ENCODE measurements at regions not wholly inside any gene's neighbourhood (a gene's known extent, or its start where the extent isn't known, plus 50 kb on each side); places are given as distances from the start of the nearest gene placed in this dataset.

DNA sequence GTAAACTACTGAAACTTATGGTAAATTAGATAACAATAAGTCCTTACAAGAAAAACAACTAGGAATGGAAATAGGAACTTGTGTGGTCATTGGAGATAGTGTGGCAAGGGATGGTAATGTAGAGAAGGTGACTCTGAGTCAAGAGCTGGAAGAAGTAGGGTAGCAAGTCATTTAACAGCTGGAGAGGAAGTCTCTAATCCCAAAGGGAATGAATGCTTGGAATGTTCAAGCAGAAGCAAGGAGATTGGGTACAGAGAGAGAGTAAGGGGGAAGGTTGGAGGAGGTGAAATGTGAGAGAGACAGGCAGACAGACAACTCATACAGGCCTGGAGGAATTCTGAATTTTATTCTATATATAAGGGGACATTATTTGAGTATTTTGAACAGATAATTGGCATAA is 260.6 kb upstream of the MAD2L1 start:
- H3K36me3 Mint-ChIP-seq (ENCODE audit: low read depth), result no peaks in the 10 kb centered on the region
- no peak overlapping the region for H3K4me2 ChIP-seq
- H3K4me3 ChIP-seq, result no peak overlapping the region
- peak; percentile 95 for ATAC-seq
- no peaks in the 10 kb centered on the region for H3F3A ChIP-seq (replicated peaks; ENCODE audit: low read depth)
- no peak overlapping the region for H3K27ac Mint-ChIP-seq
- H3K4me3 Mint-ChIP-seq, result no peak overlapping the region
- no peak overlapping the region for H3K27ac ChIP-seq (ENCODE audit: low read depth)
- H3K79me2 ChIP-seq (replicated peaks; ENCODE audit: insufficient read depth), result no peaks in the 10 kb centered on the region
- no peaks in the 10 kb centered on the region for H3K36me3 ChIP-seq (ENCODE audit: insufficient read depth)
- DNase-seq (ENCODE audit: low spot score), result peak; percentile 70
- TF ChIP-seq ZNF462 (CRISPR knock-in tag; IDR thresholded peaks at IDR 0.05) (peak; percentile 98), EZH2phosphoT487 (IDR thresholded peaks at IDR 0.05; ENCODE audit: unreplicated experiment) (no peak), CTCF (conservative IDR thresholded peaks at IDR 0.05; ENCODE audit: low read depth in 2 of 2) (no peak), POLR2AphosphoS5 (IDR thresholded peaks at IDR 0.05; ENCODE audit: low read depth) (no peak), ETS1 (IDR thresholded peaks at IDR 0.05) (no peak), NANOG (IDR thresholded peaks at IDR 0.05; ENCODE audit: borderline replicate concordance) (no peak)
- TF ChIP-seq, protein P1, sequence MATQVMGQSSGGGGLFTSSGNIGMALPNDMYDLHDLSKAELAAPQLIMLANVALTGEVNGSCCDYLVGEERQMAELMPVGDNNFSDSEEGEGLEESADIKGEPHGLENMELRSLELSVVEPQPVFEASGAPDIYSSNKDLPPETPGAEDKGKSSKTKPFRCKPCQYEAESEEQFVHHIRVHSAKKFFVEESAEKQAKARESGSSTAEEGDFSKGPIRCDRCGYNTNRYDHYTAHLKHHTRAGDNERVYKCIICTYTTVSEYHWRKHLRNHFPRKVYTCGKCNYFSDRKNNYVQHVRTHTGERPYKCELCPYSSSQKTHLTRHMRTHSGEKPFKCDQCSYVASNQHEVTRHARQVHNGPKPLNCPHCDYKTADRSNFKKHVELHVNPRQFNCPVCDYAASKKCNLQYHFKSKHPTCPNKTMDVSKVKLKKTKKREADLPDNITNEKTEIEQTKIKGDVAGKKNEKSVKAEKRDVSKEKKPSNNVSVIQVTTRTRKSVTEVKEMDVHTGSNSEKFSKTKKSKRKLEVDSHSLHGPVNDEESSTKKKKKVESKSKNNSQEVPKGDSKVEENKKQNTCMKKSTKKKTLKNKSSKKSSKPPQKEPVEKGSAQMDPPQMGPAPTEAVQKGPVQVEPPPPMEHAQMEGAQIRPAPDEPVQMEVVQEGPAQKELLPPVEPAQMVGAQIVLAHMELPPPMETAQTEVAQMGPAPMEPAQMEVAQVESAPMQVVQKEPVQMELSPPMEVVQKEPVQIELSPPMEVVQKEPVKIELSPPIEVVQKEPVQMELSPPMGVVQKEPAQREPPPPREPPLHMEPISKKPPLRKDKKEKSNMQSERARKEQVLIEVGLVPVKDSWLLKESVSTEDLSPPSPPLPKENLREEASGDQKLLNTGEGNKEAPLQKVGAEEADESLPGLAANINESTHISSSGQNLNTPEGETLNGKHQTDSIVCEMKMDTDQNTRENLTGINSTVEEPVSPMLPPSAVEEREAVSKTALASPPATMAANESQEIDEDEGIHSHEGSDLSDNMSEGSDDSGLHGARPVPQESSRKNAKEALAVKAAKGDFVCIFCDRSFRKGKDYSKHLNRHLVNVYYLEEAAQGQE (IDR thresholded peaks at IDR 0.05; ENCODE audit: unreplicated experiment), result no peak
- H3K9me3 Mint-ChIP-seq, result no peaks in the 10 kb centered on the region
- no peak overlapping the region for H2AFZ ChIP-seq
- no peaks in the 10 kb centered on the region for H3K27me3 ChIP-seq (ENCODE audit: insufficient read depth)
- H4K20me1 ChIP-seq (replicated peaks; ENCODE audit: insufficient read depth), result no peaks in the 10 kb centered on the region
- H3K9me2 ChIP-seq (ENCODE audit: insufficient read depth), result peaks cover 3% of the 10 kb centered on the region; the same call in 1 of the 2 replicates
- peaks cover 5% of the 10 kb centered on the region for H3K4me1 Mint-ChIP-seq
- no peaks in the 10 kb centered on the region for H3K27me3 Mint-ChIP-seq (ENCODE audit: insufficient read depth, low read depth, poor library complexity)
- H3K4me1 ChIP-seq (ENCODE audit: insufficient read depth), result no peaks in the 10 kb centered on the region
